ENCODE measurements at regions not wholly inside any gene's neighbourhood (a gene's known extent, or its start where the extent isn't known, plus 50 kb on each side); places are given as distances from the start of the nearest gene placed in this dataset.

DNA sequence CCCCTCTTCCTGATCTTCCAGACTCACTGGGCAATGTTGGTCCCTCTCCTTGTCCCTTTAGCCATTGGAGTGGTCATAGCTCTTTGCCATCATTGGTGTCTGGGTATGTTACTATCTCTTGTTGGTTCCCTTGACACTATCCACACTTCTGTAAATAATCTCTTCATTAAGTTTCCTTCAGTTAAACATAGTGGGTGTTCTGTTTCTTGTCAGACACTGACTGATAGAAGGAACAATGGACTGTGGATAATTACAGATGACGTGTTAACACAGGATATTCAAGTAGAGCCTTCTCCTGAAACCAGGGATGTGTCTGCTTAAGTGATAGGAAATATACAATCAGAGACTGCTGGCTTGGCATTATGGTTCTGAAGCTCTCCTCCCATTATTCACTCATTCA is 458.3 kb upstream of the USP24 start:
- H3K4ac ChIP-seq (ENCODE audit: low read depth, low read length): no peak overlapping the region
- Mint-ChIP-seq H3K36me3 (ENCODE audit: insufficient read depth in 1 of 3, low read depth in 3 of 3) (no peaks in the 10 kb centered on the region), H3K27ac (no peak overlapping the region), H3K27me3 (ENCODE audit: low read depth) (peaks cover 3% of the 10 kb centered on the region), H3K4me3 (no peak overlapping the region), H3K4me1 (no peaks in the 10 kb centered on the region), H3K9me3 (no peaks in the 10 kb centered on the region)
- H2BK120ac ChIP-seq (ENCODE audit: low read depth, low read length, poor library complexity, severe bottlenecking): no peak overlapping the region
- H4K91ac ChIP-seq (ENCODE audit: insufficient read length, low read depth, low read length): no peak overlapping the region
- H2BK15ac ChIP-seq (ENCODE audit: low read depth, low read length): no peak overlapping the region
- H4K5ac ChIP-seq (ENCODE audit: insufficient read length, low read depth, low read length): no peak overlapping the region
- H3K79me2 ChIP-seq (ENCODE audit: insufficient read depth, low read length): no peaks in the 10 kb centered on the region
- no peak overlapping the region for H2AK5ac ChIP-seq (ENCODE audit: insufficient read length, low read length)
- no peak overlapping the region for H3K9ac ChIP-seq (ENCODE audit: extremely low read depth, insufficient read length, low read length)
- no peaks in the 10 kb centered on the region for H3K9me3 ChIP-seq (ENCODE audit: control insufficient read depth, low read depth, low read length)
- no peaks in the 10 kb centered on the region for H3K79me1 ChIP-seq (ENCODE audit: insufficient read depth, low read depth, low read length, poor library complexity, severe bottlenecking)
- no peak overlapping the region for H3T11ph ChIP-seq (ENCODE audit: low read length)
- no peak overlapping the region for H2BK20ac ChIP-seq (ENCODE audit: low read depth, low read length, poor library complexity, severe bottlenecking)
- no peak overlapping the region for H4K8ac ChIP-seq (replicated peaks; ENCODE audit: insufficient read length, low read depth, low read length)
- no peaks in the 10 kb centered on the region for H3K27me3 ChIP-seq (ENCODE audit: insufficient read depth, low read length)
- no peak overlapping the region for H2AFZ ChIP-seq (ENCODE audit: low read length)
- H3K23me2 ChIP-seq (ENCODE audit: insufficient read length, low read depth, low read length, poor library complexity, severe bottlenecking): no peaks in the 10 kb centered on the region
- WGBS (ENCODE audit: extremely low coverage, insufficient read length, low lambda C conversion rate): no CpG with 5 or more reads among the region's 1 CpG
- no peak overlapping the region for H3K4me2 ChIP-seq (ENCODE audit: insufficient read depth, insufficient read length, low read length)
- H2BK5ac ChIP-seq (ENCODE audit: insufficient read length, low read length): no peak overlapping the region
- no peak overlapping the region for H3K14ac ChIP-seq (ENCODE audit: insufficient read depth, low read length)
- no peak overlapping the region for H2BK12ac ChIP-seq (ENCODE audit: insufficient read length, low read depth, low read length)
- H3K23ac ChIP-seq (ENCODE audit: insufficient read length, low read depth, low read length): no peak overlapping the region
- no peak for DNase-seq
- TF ChIP-seq, protein P1, sequence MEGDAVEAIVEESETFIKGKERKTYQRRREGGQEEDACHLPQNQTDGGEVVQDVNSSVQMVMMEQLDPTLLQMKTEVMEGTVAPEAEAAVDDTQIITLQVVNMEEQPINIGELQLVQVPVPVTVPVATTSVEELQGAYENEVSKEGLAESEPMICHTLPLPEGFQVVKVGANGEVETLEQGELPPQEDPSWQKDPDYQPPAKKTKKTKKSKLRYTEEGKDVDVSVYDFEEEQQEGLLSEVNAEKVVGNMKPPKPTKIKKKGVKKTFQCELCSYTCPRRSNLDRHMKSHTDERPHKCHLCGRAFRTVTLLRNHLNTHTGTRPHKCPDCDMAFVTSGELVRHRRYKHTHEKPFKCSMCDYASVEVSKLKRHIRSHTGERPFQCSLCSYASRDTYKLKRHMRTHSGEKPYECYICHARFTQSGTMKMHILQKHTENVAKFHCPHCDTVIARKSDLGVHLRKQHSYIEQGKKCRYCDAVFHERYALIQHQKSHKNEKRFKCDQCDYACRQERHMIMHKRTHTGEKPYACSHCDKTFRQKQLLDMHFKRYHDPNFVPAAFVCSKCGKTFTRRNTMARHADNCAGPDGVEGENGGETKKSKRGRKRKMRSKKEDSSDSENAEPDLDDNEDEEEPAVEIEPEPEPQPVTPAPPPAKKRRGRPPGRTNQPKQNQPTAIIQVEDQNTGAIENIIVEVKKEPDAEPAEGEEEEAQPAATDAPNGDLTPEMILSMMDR (conservative IDR thresholded peaks at IDR 0.05): no peak
- no peak overlapping the region for H3K18ac ChIP-seq (ENCODE audit: insufficient read length, low read depth, low read length)
- H4K20me1 ChIP-seq (ENCODE audit: control insufficient read depth, insufficient read depth, insufficient read length): no peaks in the 10 kb centered on the region
- no peak overlapping the region for H3K56ac ChIP-seq (ENCODE audit: insufficient read length, low read depth, low read length)
- H3K27ac ChIP-seq (ENCODE audit: insufficient read length, low read depth, low read length): no peak overlapping the region
- no peaks in the 10 kb centered on the region for H3K4me1 ChIP-seq (ENCODE audit: insufficient read depth, low read length)

Measured in H9 (cell line).